Fibroblast of lung (primary cell): ENCODE measurements at regions not wholly inside any gene's neighbourhood (a gene's known extent, or its start where the extent isn't known, plus 50 kb on each side); places are given as distances from the start of the nearest gene placed in this dataset.

Experiments
- CTCF ChIP-seq, 2 donors: IDR thresholded peaks in 1 of 2; conservative IDR thresholded peaks in 1 of 2; 1 replicate in 1 of 2; 2 replicates in 1 of 2; pipeline ENCODE4 v1.5.1; 2011 to 2012; ENCODE audit warnings: low read length in 2 of 2, control low read depth in 1 of 2, inconsistent platforms in 1 of 2, low read depth in 1 of 2, mild to moderate bottlenecking in 1 of 2
- EZH2 ChIP-seq: IDR thresholded peaks from 2 replicates; pipeline ENCODE4 v1.5.1; 2012; ENCODE audit warnings: low read length, control low read depth, mild to moderate bottlenecking; ENCODE audit errors: missing control alignments

GRCh38 chr2:59296279-59296678, 1055.2 kb upstream of the FANCL start:
- TF ChIP-seq CTCF (conservative IDR thresholded peaks at IDR 0.05 in 1 of 2, IDR thresholded peaks at IDR 0.05 in 1 of 2; ENCODE audit: low read depth in 1 of 2, low read length in 2 of 2) (no peak), EZH2 (no peak)
